ENCODE measurements at regions not wholly inside any gene's neighbourhood (a gene's known extent, or its start where the extent isn't known, plus 50 kb on each side); places are given as distances from the start of the nearest gene placed in this dataset.
"Not testable (repeated sequence)": the region's sequence is repeated elsewhere in the genome, so short reads cannot be mapped to it uniquely, and the experiment has no call there.

DNA sequence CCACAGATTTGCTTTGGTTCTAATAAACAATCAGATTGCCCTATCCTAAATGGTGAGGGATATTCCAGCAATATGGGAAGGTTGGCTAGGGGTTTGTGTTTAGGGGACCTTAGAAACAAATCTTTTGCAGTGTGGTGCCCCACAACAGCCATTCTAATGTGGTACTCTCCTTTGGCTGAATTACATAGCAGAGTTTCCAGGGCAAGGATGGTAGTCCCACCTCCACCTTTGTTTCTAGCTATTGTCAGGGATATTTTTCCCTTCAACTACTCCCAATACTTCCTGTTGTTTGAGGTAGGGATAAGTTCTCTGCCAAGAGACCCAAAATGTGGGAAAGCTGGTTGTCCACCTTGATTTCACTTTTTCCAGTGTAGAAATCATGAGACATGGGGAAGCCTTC, 494.7 kb upstream of the CHORDC1 start:
- no peak for DNase-seq

GRCh38 chr11:90705661-90706060, 482.8 kb upstream of the CHORDC1 start:
- DNase-seq: no peak

DNA sequence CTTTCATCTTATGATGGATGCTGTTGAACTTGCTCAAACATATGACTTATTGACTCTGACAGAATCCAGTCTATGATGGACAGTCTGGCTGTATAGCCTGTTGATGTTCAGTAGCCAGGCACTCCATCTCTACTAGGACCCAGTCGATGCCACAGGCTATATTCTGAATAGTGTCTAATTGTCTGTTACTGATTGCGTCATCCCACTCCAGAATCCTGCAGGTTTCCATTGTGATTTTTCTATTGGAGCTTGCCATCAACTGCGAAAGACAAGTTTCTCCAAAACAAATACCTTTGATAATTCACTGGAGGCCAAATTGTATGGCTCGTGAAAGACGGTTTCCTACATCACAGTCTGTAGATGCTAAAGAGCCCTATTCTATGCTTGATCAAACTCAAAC, 481.7 kb upstream of the CHORDC1 start:
- DNase-seq: no peak

GRCh38 chr11:90701716-90702115, 478.9 kb upstream of the CHORDC1 start:
- DNase-seq: no peak

DNA sequence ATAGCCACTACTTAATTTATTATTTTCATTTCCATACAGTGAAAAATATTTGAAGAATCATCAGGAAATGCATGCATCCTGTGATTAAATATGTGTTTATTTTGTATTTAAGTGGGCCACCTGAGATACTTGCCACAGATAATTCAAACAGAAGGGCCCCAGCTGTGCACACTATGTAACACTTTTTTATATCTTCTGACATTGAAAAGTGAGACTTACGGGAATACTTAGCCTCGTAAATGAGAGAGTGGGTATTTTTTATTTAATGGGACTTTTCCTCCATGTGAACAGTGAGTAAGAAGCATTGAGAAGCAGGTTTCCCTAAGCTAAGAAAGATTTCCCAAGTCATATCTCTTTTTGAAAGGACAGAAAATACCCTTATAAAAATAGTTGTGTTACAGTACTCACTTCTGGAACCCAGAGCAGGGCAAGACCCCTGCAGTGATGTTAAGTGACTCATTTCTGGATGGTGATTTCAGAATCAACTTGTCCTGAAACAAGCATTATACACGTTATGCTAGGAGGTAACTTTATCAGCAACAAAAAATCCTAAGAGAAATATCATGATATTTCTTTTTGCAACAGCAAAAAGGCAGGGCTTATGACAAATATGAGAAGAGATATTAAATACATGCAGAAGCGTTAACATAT, 478.1 kb upstream of the CHORDC1 start:
- DNase-seq: no peak

DNA sequence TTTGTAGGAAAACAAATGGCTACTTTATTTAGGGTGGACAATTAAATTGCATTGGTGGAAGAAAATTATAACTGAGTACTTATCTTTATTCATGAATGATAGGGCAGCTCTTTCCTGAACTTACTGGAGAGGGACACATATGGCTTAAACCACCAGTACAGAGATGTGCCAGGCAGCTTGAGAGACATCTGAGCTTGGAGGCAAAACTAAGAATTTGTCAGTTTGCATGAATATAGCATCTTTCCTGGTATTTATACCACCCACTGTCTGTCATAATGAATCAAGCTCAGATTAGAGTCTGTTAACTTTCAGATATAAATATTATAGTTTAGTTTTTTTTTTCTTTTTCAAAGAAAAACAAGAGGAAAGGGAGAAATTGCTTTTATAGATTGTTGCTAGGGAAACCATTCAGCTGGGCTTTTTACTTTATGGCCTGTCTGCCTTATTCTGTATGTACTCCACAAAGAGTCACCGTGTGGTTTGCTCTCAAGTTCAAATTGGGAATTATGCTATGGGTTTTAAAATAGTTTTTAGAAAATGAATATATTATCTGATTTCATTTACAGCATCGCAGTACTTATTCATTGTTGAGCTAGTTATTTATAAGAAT, 477.0 kb upstream of the CHORDC1 start:
- DNase-seq: no peak

DNA sequence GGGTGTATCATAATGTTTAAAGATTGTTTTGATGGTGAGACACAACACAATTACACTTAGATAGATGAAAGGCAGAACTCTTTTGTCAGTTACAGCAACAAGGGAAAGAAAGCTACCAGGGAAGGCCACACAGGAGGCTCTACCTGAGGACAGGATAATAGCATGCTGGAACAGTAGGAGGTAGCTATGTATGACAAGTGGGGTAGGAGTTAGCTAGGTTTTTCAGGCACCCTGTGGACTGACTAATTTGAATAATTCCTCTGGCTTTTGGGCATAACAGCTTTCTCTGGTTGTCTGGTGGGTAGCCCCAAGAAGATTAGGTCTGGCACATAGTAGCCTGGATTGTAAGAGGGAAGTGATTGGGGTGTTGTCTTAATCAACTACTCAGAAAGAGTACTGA, 475.4 kb upstream of the CHORDC1 start:
- no peak for DNase-seq

- not testable (repeated sequence) for DNase-seq
Observed at GRCh38 chr11:90675496-90675895, 452.6 kb upstream of the CHORDC1 start.

GRCh38 chr11:90669094-90669493, 446.2 kb upstream of the CHORDC1 start:
- no peak for DNase-seq

GRCh38 chr11:90668502-90668901, 445.7 kb upstream of the CHORDC1 start:
- no peak for DNase-seq

DNA sequence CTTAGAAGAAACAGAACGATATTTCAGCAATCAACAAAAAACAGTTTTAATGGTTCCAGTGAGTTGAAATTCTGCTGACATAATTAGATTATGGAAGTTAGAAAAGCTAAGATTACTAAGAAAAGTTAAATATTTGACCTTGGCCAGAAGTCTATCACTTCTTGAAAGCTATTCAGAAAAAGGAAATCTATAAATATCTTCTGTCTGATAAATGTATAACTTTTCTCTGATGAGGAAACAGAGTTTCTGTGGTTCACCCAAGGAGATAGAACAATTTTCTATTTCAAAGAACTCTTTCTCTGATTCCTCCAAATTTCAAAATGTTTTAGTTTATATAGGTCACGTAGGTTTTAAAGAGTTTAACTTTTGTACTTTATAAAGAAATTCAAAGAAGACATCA, 438.4 kb upstream of the CHORDC1 start:
- no peak for DNase-seq

GRCh38 chr11:90656171-90656570, 433.3 kb upstream of the CHORDC1 start:
- DNase-seq: no peak

GRCh38 chr11:90650153-90650552, 427.3 kb upstream of the CHORDC1 start:
- no peak for DNase-seq

- DNase-seq: no peak
Observed at GRCh38 chr11:90646706-90647105, 423.9 kb upstream of the CHORDC1 start.

- no peak for DNase-seq
Observed at GRCh38 chr11:90646266-90646665, 423.4 kb upstream of the CHORDC1 start.

DNA sequence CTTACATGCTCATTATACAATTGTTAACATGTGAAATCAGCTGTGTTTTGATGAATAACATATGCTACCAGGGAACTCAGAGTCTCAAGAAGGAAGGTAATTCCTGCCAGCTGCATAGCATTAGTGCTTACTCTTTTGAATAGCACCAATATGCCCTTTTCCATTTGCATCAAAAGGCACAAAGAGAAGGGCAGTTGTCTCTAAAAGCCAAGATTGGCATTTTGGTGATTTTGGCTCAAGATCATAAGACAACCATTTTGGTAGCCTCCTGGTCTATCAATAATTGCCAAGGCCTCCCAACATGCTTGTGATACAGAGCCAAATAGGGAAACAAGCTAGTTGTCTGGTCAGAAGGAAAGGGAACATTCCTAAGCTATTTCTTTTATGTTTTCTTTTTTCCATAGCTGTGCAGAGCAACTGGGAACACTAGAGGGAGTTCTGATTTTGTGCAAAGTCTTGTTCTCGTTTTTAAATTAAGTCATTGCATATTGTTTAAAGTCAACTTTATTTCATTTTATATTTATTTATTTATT, 416.7 kb upstream of the CHORDC1 start:
- DNase-seq: no peak

GRCh38 chr11:90635886-90636285, 413.0 kb upstream of the CHORDC1 start:
- DNase-seq: no peak

DNA sequence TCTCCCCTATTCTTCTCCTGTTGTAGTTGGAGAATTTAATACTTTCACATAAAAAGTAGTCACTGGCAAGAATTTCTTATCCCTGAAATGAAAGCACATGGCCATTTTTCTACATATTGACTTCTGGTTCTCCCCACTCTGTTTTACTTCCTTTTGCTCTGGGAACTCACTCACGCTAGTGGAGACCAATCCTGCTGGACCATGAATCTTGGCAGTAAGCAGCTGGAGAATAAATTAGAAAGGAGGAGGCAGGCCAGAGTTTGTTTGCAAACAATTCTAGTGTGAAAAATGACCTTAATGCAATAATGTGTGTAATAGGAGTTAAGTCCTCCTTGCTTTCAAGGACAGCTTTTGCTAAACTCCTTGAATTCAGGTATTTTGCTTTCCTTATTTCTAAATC, 412.3 kb upstream of the CHORDC1 start:
- no peak for DNase-seq

GRCh38 chr11:90630176-90630575, 407.3 kb upstream of the CHORDC1 start:
- no peak for DNase-seq

GRCh38 chr11:90629229-90629806, 406.5 kb upstream of the CHORDC1 start:
- DNase-seq: no peak

DNA sequence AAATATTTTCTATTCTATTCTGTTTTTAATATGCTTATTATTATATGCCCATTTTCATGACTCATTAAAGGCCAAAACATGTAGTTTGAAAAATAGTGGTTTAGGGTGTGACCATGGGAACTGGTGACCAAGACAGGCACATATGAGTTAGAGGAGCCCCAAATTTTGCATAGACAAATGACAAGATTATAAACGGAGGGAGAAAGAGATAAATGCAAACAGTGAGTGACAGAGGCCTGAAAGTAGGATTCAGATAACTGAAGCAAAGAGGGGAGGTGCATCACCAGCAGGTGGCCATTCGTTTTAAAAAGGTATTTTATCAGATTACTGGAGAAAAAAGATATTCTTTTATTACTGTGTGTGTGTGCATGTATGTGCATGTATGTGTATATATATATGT, 391.5 kb upstream of the CHORDC1 start:
- DNase-seq: no peak

GRCh38 chr11:90613037-90613436, 390.2 kb upstream of the CHORDC1 start:
- not testable (repeated sequence) for DNase-seq

GRCh38 chr11:90606721-90607120, 383.9 kb upstream of the CHORDC1 start:
- DNase-seq: no peak

- DNase-seq: no peak
Observed at GRCh38 chr11:90601261-90601660, 378.4 kb upstream of the CHORDC1 start.

All from MV-4-11 (cell line).